HepG2 (cell line): ENCODE measurements at regions not wholly inside any gene's neighbourhood (a gene's known extent, or its start where the extent isn't known, plus 50 kb on each side); places are given as distances from the start of the nearest gene placed in this dataset.

Experiments used
- ARID2 ChIP-seq: sonication (generic); formaldehyde crosslinking; IDR thresholded peaks from 2 replicates; pipeline ENCODE4 v1.8.1; 2022; ENCODE audit warnings: mild to moderate bottlenecking, missing genetic modification reagents, borderline replicate concordance
- CERS6 ChIP-seq: sonication (generic); formaldehyde crosslinking; IDR thresholded peaks from 2 replicates; pipeline ENCODE4 v1.5.0; 2020; ENCODE audit warnings: missing genetic modification reagents
- EZH2 ChIP-seq: conservative IDR thresholded peaks from 2 replicates; pipeline ENCODE4 v1.6.1; 2012; ENCODE audit warnings: mild to moderate bottlenecking, low read depth, low read length, moderate library complexity
- GATA4 ChIP-seq: sonication (generic); IDR thresholded peaks from 2 replicates; pipeline ENCODE4 v1.6.1; 2016; ENCODE audit warnings: antibody characterized with exemption, low read depth, borderline replicate concordance
- JUND ChIP-seq: sonication (generic); formaldehyde crosslinking; IDR thresholded peaks from 2 replicates; pipeline ENCODE4 v1.8.0; 2022; ENCODE audit warnings: mild to moderate bottlenecking, missing genetic modification reagents
- MYC ChIP-seq: sonication (generic); formaldehyde crosslinking; IDR thresholded peaks from 2 replicates; pipeline ENCODE4 v1.9.0; 2021; ENCODE audit warnings: missing genetic modification reagents, borderline replicate concordance
- NPAS2 ChIP-seq: sonication (generic); formaldehyde crosslinking; IDR thresholded peaks from 2 replicates; pipeline ENCODE4 v1.8.0; 2022; ENCODE audit warnings: mild to moderate bottlenecking, missing genetic modification reagents, borderline replicate concordance
- PCBP1 ChIP-seq: fragments of 200-400 bp; formaldehyde crosslinking; IDR thresholded peaks from 2 replicates; pipeline ENCODE4 v1.6.1; 2017; ENCODE audit warnings: mild to moderate bottlenecking, low read depth, low read length, borderline replicate concordance
- ZKSCAN1 ChIP-seq: fragments of 150-350 bp; IDR thresholded peaks from 2 replicates; pipeline ENCODE4 v1.6.1; 2014; ENCODE audit warnings: low read length
- ZNF234 ChIP-seq: sonication (generic); formaldehyde crosslinking; conservative IDR thresholded peaks from 2 replicates; pipeline ENCODE4 v1.5.1; 2020; ENCODE audit warnings: mild to moderate bottlenecking, missing genetic modification reagents
- TF ChIP-seq, protein P1 (sequence below): sonication (generic); formaldehyde crosslinking; IDR thresholded peaks from 2 replicates; pipeline ENCODE4 v1.8.0; 2022; ENCODE audit warnings: low read depth, missing genetic modification reagents

DNA sequence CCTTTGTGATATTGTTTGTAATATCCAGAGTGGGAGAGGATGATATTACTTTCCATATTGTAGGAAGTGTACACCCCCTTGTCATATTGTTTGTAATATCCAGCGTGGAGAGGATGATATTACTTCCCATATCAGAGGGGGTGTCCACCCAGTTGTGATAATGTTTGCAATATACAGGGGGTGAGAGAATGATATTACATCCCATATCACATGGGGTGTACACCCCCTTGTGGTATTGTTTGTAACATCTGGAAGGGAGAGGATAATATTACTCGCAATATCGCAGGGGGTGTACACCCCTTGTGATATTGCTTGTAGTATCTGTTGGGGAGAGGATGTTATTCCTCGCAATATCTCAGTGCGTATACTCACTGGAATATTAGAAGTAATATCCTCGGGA is 61.5 kb downstream of the PRSS23 start:
- TF ChIP-seq ZKSCAN1, result no peak
- no peak for TF ChIP-seq CERS6
- TF ChIP-seq GATA4, result no peak
- no peak for TF ChIP-seq EZH2
- TF ChIP-seq ARID2 (CRISPR knock-in tag), result no peak
- no peak for TF ChIP-seq NPAS2 (CRISPR knock-in tag)
- TF ChIP-seq, protein P1, sequence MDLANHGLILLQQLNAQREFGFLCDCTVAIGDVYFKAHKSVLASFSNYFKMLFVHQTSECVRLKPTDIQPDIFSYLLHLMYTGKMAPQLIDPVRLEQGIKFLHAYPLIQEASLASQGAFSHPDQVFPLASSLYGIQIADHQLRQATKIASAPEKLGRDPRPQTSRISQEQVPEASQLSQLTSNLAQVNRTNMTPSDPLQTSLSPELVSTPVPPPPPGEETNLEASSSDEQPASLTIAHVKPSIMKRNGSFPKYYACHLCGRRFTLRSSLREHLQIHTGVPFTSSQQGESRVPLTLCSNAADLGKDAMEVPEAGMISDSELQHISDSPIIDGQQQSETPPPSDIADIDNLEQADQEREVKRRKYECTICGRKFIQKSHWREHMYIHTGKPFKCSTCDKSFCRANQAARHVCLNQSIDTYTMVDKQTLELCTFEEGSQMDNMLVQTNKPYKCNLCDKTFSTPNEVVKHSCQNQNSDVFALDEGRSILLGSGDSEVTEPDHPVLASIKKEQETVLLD (CRISPR knock-in tag), result no peak
- no peak for TF ChIP-seq MYC (CRISPR knock-in tag)
- TF ChIP-seq JUND, result no peak
- no peak for TF ChIP-seq ZNF234 (CRISPR knock-in tag)
- no peak for TF ChIP-seq PCBP1
